ENCODE measurements at regions not wholly inside any gene's neighbourhood (a gene's known extent, or its start where the extent isn't known, plus 50 kb on each side); places are given as distances from the start of the nearest gene placed in this dataset.

DNA sequence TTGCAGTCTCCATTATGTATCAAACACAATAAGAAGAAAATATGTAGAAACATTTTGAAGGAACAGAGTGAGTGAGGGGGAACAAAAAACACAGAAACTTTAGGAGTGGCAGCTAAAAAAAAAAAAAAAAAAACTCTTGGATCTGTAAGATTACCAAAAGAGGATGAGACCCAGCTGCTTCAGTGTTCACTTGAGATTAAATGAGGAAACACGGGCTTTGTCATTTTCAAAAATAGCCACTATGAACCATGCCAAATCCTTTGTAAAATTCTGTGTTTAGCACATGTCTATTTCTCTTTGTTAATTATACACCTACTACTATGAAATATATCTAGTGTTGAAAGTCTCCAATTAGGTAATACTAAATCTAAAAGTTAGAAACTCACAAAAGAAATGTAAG lies 485.9 kb downstream of the EFNA5 start:
- Histone ChIP-seq H3K4me3 (ENCODE audit: low read length) (no peak overlapping the region), H3K79me1 (ENCODE audit: low read length) (no peaks in the 10 kb centered on the region), H3K18ac (ENCODE audit: low read length) (no peak overlapping the region), H2AK5ac (ENCODE audit: low read length) (no peak overlapping the region), H3K56ac (ENCODE audit: low read length) (no peak overlapping the region), H3K27ac (ENCODE audit: low read depth, low read length) (no peak overlapping the region), H4K5ac (ENCODE audit: low read length) (no peak overlapping the region), H3K23ac (ENCODE audit: low read length) (no peak overlapping the region), H3K27me3 (ENCODE audit: insufficient read depth, low read length, poor library complexity) (no peaks in the 10 kb centered on the region), H3K4ac (ENCODE audit: low read depth, low read length) (no peak overlapping the region), H2BK5ac (ENCODE audit: low read length) (no peak overlapping the region), H3K9ac (ENCODE audit: low read length) (no peak overlapping the region), H3K36me3 (ENCODE audit: control insufficient read depth, insufficient read depth, low read length) (no peaks in the 10 kb centered on the region), H3K4me1 (ENCODE audit: control insufficient read depth, low read depth, low read length) (no peaks in the 10 kb centered on the region), H2BK120ac (ENCODE audit: low read depth, low read length) (no peak overlapping the region), H3K4me2 (ENCODE audit: low read length) (no peak overlapping the region), H2BK15ac (replicated peaks; ENCODE audit: low read depth) (no peak overlapping the region), H3K79me2 (ENCODE audit: control insufficient read depth, insufficient read depth, low read length) (no peaks in the 10 kb centered on the region), H4K8ac (ENCODE audit: low read depth, low read length) (no peak overlapping the region)
- DNase-seq = no peak
- no CpG with 5 or more reads among the region's 1 CpG for WGBS (ENCODE audit: extremely low coverage, insufficient coverage, low lambda C conversion rate)

DNA sequence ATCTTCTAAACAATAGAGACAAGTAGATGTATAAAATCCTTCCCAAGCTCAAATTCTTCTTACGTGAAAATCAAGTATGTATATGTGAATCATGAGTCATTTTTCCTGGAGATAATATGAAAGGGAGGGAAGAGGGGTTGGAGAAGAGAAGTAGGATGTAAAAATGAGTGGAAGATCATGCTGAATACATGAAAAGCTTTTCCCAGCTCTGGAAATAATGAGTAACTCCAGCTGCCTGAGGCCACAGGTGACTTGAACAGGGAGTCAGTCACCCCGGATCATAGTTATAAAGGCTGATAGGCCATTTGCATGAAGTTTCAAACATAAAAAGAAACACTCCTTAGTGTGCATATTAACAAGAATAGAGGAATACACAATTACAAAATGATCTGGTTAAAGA lies 486.7 kb downstream of the EFNA5 start:
- H3K4me3 ChIP-seq (ENCODE audit: low read length) = no peak overlapping the region
- no peak overlapping the region for H3K56ac ChIP-seq (ENCODE audit: low read length)
- no peak overlapping the region for H3K23ac ChIP-seq (ENCODE audit: low read length)
- no peak overlapping the region for H4K5ac ChIP-seq (ENCODE audit: low read length)
- H3K79me1 ChIP-seq (ENCODE audit: low read length) = no peaks in the 10 kb centered on the region
- H3K36me3 ChIP-seq (ENCODE audit: control insufficient read depth, insufficient read depth, low read length) = no peaks in the 10 kb centered on the region
- WGBS (ENCODE audit: extremely low coverage, insufficient coverage, low lambda C conversion rate) = no CpG with 5 or more reads among the region's 2 CpGs
- H3K79me2 ChIP-seq (ENCODE audit: control insufficient read depth, insufficient read depth, low read length) = no peaks in the 10 kb centered on the region
- no peak overlapping the region for H3K9ac ChIP-seq (ENCODE audit: low read length)
- no peaks in the 10 kb centered on the region for H3K4me1 ChIP-seq (ENCODE audit: control insufficient read depth, low read depth, low read length)
- no peak for DNase-seq
- no peak overlapping the region for H2AK5ac ChIP-seq (ENCODE audit: low read length)
- H2BK120ac ChIP-seq (ENCODE audit: low read depth, low read length) = no peak overlapping the region
- no peaks in the 10 kb centered on the region for H3K27me3 ChIP-seq (ENCODE audit: insufficient read depth, low read length, poor library complexity)
- no peak overlapping the region for H2BK15ac ChIP-seq (replicated peaks; ENCODE audit: low read depth)
- no peak overlapping the region for H3K4me2 ChIP-seq (ENCODE audit: low read length)
- H3K27ac ChIP-seq (ENCODE audit: low read depth, low read length) = no peak overlapping the region
- H4K8ac ChIP-seq (ENCODE audit: low read depth, low read length) = no peak overlapping the region
- H3K18ac ChIP-seq (ENCODE audit: low read length) = no peak overlapping the region
- no peak overlapping the region for H2BK5ac ChIP-seq (ENCODE audit: low read length)
- no peak overlapping the region for H3K4ac ChIP-seq (ENCODE audit: low read depth, low read length)

DNA sequence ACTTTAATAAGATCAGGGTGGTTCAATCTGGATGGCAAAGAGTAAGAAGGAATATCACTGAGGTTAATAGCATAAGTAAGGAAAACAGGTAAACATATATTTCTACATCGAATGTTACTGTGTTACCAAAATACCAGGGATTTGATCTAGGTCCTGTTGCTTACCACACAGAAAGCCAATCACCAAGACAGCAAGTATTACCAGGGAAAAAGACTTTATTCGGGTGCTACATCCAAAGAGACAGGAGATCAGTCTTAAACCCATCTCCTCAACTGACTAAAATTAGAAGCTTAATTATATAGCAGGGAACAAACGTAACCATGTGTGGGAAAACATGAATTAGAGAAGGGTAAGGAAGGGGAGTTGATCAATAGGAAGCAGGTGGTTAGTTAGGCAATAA lies 500.1 kb downstream of the EFNA5 start:
- Histone ChIP-seq H3K9ac (ENCODE audit: low read length) (no peak overlapping the region), H3K4ac (ENCODE audit: low read depth, low read length) (no peak overlapping the region), H3K18ac (ENCODE audit: low read length) (no peak overlapping the region), H4K5ac (ENCODE audit: low read length) (no peak overlapping the region), H3K4me3 (ENCODE audit: low read length) (no peak overlapping the region), H3K36me3 (ENCODE audit: control insufficient read depth, insufficient read depth, low read length) (no peaks in the 10 kb centered on the region), H3K56ac (ENCODE audit: low read length) (no peak overlapping the region), H3K4me2 (ENCODE audit: low read length) (no peak overlapping the region), H4K8ac (ENCODE audit: low read depth, low read length) (no peak overlapping the region), H3K27ac (ENCODE audit: low read depth, low read length) (no peak overlapping the region), H3K27me3 (ENCODE audit: insufficient read depth, low read length, poor library complexity) (no peaks in the 10 kb centered on the region), H2BK5ac (ENCODE audit: low read length) (no peak overlapping the region), H3K4me1 (ENCODE audit: control insufficient read depth, low read depth, low read length) (no peaks in the 10 kb centered on the region), H2BK15ac (replicated peaks; ENCODE audit: low read depth) (no peak overlapping the region), H3K79me1 (ENCODE audit: low read length) (no peaks in the 10 kb centered on the region), H3K23ac (ENCODE audit: low read length) (no peak overlapping the region), H3K79me2 (ENCODE audit: control insufficient read depth, insufficient read depth, low read length) (no peaks in the 10 kb centered on the region), H2AK5ac (ENCODE audit: low read length) (no peak overlapping the region), H2BK120ac (ENCODE audit: low read depth, low read length) (no peak overlapping the region)
- DNase-seq = no peak
- no CpG with 5 or more reads among the region's 3 CpGs for whole genome bisulfite sequencing (ENCODE audit: extremely low coverage, insufficient coverage, low lambda C conversion rate)

DNA sequence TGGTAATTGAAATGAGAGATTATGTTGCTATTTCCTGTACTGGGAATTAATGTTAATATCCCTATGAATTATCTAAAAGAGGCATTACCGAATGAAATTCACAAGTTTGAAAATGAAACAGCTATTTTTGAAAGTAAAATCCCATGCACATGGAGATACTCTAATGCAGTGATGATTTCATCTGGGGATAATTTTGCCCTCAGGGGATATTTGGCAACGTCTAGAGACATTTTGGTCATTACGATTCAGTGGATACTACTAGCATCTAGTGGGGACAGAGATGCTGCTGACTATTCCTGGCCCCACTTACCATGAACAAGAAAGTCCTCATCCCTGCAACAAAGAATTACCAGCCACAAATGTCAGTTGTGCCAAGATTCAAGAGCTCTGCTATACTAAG lies 500.9 kb downstream of the EFNA5 start:
- Histone ChIP-seq H3K27me3 (ENCODE audit: insufficient read depth, low read length, poor library complexity) (no peaks in the 10 kb centered on the region), H3K36me3 (ENCODE audit: control insufficient read depth, insufficient read depth, low read length) (no peaks in the 10 kb centered on the region), H3K27ac (ENCODE audit: low read depth, low read length) (no peak overlapping the region), H2AK5ac (ENCODE audit: low read length) (no peak overlapping the region), H3K4me2 (ENCODE audit: low read length) (no peak overlapping the region), H3K79me2 (ENCODE audit: control insufficient read depth, insufficient read depth, low read length) (no peaks in the 10 kb centered on the region), H3K18ac (ENCODE audit: low read length) (no peak overlapping the region), H3K4me1 (ENCODE audit: control insufficient read depth, low read depth, low read length) (no peaks in the 10 kb centered on the region), H2BK15ac (replicated peaks; ENCODE audit: low read depth) (no peak overlapping the region), H3K79me1 (ENCODE audit: low read length) (no peaks in the 10 kb centered on the region), H3K9ac (ENCODE audit: low read length) (no peak overlapping the region), H3K56ac (ENCODE audit: low read length) (no peak overlapping the region), H3K4ac (ENCODE audit: low read depth, low read length) (no peak overlapping the region), H4K5ac (ENCODE audit: low read length) (no peak overlapping the region), H2BK5ac (ENCODE audit: low read length) (no peak overlapping the region), H3K23ac (ENCODE audit: low read length) (no peak overlapping the region), H3K4me3 (ENCODE audit: low read length) (no peak overlapping the region), H4K8ac (ENCODE audit: low read depth, low read length) (no peak overlapping the region), H2BK120ac (ENCODE audit: low read depth, low read length) (no peak overlapping the region)
- DNase-seq = no peak
- no CpG with 5 or more reads among the region's 3 CpGs for WGBS (ENCODE audit: extremely low coverage, insufficient coverage, low lambda C conversion rate)

DNA sequence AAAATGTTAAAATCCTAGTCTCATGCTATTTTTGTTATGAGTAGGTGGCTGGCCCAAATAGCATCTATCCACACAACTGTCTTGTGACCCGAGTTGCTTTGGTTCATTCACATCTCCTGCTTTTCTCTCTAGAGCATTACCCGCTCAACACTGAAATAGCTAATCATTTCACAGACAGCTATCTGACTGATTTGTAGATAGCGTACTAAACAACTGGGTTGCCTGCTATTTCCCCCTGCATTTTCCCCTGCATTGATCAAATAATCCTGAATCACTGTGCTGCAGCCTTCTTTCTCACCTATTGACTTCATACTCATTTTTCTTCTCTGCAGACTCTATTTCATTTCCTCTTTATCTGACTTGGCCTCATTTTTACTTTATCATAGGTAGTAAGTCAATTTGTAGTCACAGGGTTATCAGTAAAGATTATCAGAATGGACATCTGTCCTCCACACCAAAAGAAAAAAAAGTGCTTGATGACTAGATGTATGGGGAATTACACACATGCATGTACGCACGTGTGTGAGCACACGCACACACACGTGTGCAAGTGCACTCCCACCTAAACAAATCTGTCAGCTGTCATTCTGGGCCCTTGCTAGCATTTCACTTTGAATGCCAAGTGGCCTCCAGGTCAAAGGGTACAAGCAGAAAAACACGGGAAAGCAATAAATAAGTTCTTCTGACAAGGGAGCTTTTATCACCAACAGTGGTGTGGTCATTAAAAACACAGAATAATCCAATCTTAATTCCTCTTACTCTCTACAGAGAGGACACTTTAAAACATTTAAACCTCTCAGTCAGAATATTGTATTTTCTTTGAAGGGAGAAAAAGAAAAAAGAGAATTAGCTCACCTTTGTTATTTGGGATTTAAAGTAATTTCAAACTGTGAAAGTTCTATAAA lies 501.6 kb downstream of the EFNA5 start:
- no peaks in the 10 kb centered on the region for H3K79me1 ChIP-seq (ENCODE audit: low read length)
- H3K9ac ChIP-seq (ENCODE audit: low read length) = no peak overlapping the region
- H3K79me2 ChIP-seq (ENCODE audit: control insufficient read depth, insufficient read depth, low read length) = no peaks in the 10 kb centered on the region
- no peak overlapping the region for H4K8ac ChIP-seq (ENCODE audit: low read depth, low read length)
- no peak overlapping the region for H2BK5ac ChIP-seq (ENCODE audit: low read length)
- no CpG with 5 or more reads among the region's 8 CpGs for WGBS (ENCODE audit: extremely low coverage, insufficient coverage, low lambda C conversion rate)
- H3K23ac ChIP-seq (ENCODE audit: low read length) = no peak overlapping the region
- H3K27ac ChIP-seq (ENCODE audit: low read depth, low read length) = no peak overlapping the region
- no peak overlapping the region for H2AK5ac ChIP-seq (ENCODE audit: low read length)
- no peak overlapping the region for H3K4me3 ChIP-seq (ENCODE audit: low read length)
- H4K5ac ChIP-seq (ENCODE audit: low read length) = no peak overlapping the region
- DNase-seq = no peak
- H3K27me3 ChIP-seq (ENCODE audit: insufficient read depth, low read length, poor library complexity) = no peaks in the 10 kb centered on the region
- H3K18ac ChIP-seq (ENCODE audit: low read length) = no peak overlapping the region
- no peaks in the 10 kb centered on the region for H3K4me1 ChIP-seq (ENCODE audit: control insufficient read depth, low read depth, low read length)
- no peaks in the 10 kb centered on the region for H3K36me3 ChIP-seq (ENCODE audit: control insufficient read depth, insufficient read depth, low read length)
- H3K56ac ChIP-seq (ENCODE audit: low read length) = no peak overlapping the region
- no peak overlapping the region for H3K4me2 ChIP-seq (ENCODE audit: low read length)
- no peak overlapping the region for H3K4ac ChIP-seq (ENCODE audit: low read depth, low read length)
- H2BK15ac ChIP-seq (replicated peaks; ENCODE audit: low read depth) = no peak overlapping the region
- H2BK120ac ChIP-seq (ENCODE audit: low read depth, low read length) = no peak overlapping the region

DNA sequence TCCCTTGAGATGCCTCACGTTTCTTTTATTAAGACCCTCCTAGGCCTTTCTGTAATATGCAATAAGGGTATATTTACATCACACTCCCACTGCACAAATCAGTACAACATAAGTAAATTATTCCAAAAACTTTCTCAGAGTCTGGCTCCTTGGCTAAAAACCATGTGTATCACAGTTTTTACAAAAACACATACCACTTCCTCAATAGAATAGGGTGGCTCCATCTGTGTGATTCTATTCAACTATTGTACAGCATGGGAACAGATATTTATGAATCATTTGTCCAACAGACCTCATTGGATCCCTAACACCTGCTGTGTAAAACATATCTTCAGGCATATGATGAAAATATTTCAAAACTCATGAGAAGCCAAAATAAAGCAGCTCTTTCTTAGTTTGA lies 502.7 kb downstream of the EFNA5 start:
- no peak overlapping the region for H4K5ac ChIP-seq (ENCODE audit: low read length)

More for the DNA sequence above, 502.7 kb downstream of the EFNA5 start:
- H3K27ac ChIP-seq (ENCODE audit: low read depth, low read length) = no peak overlapping the region
- no peak overlapping the region for H2BK120ac ChIP-seq (ENCODE audit: low read depth, low read length)
- no peaks in the 10 kb centered on the region for H3K27me3 ChIP-seq (ENCODE audit: insufficient read depth, low read length, poor library complexity)
- no peak for DNase-seq
- no peak overlapping the region for H3K23ac ChIP-seq (ENCODE audit: low read length)
- no peak overlapping the region for H2BK5ac ChIP-seq (ENCODE audit: low read length)
- H3K79me1 ChIP-seq (ENCODE audit: low read length) = no peaks in the 10 kb centered on the region
- no peak overlapping the region for H3K4me3 ChIP-seq (ENCODE audit: low read length)
- no peak overlapping the region for H3K56ac ChIP-seq (ENCODE audit: low read length)
- no peak overlapping the region for H2BK15ac ChIP-seq (replicated peaks; ENCODE audit: low read depth)
- H3K18ac ChIP-seq (ENCODE audit: low read length) = no peak overlapping the region
- no peak overlapping the region for H3K4ac ChIP-seq (ENCODE audit: low read depth, low read length)
- no peak overlapping the region for H2AK5ac ChIP-seq (ENCODE audit: low read length)
- no peak overlapping the region for H4K8ac ChIP-seq (ENCODE audit: low read depth, low read length)
- no peaks in the 10 kb centered on the region for H3K79me2 ChIP-seq (ENCODE audit: control insufficient read depth, insufficient read depth, low read length)
- no CpG with 5 or more reads among the region's 1 CpG for WGBS (ENCODE audit: extremely low coverage, insufficient coverage, low lambda C conversion rate)
- H3K4me2 ChIP-seq (ENCODE audit: low read length) = no peak overlapping the region
- no peaks in the 10 kb centered on the region for H3K4me1 ChIP-seq (ENCODE audit: control insufficient read depth, low read depth, low read length)
- no peak overlapping the region for H3K9ac ChIP-seq (ENCODE audit: low read length)
- H3K36me3 ChIP-seq (ENCODE audit: control insufficient read depth, insufficient read depth, low read length) = no peaks in the 10 kb centered on the region
